ENCODE measurements at regions not wholly inside any gene's neighbourhood (a gene's known extent, or its start where the extent isn't known, plus 50 kb on each side); places are given as distances from the start of the nearest gene placed in this dataset.

DNA sequence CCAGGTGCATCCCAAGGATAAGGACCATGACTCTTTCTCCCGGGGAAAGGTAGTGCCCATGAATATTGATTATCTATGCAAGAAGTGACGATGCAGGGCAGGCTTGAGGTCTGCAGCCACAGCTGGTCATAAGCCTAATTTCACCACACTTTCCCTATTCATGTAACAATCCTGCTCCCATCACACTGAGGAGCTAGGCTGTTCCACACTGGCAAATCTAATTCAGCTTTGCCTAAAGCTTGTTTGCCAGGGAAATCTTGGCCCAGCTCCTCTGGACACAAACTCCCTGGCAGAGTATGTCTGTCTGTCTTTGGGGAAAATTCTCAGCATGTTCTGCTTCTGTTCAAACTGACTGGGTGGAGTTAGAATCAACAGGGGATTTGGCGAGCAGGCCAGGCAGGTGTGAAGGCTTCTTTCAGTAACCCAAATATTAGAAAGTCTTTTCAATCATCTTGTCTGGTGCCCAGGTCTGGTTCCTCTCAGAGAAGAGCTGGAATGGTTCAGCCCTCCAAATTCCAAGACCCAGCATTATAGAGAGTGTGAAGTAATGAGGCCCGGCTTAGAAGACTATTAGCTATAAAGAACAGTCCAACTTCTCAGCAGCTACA lies 88.5 kb upstream of the SPDL1 start:
- no peaks in the 10 kb centered on the region for H3K27me3 ChIP-seq (replicated peaks)
- no peak for DNase-seq
- no peak overlapping the region for H3K27ac ChIP-seq

GRCh38 chr5:169494383-169494935 lies 89.1 kb upstream of the SPDL1 start:
- in situ Hi-C loops (cut with HindIII; ENCODE audit: low pct_ligation_motif_present, low sequenced_read_pairs): no loop called here
- TF ChIP-seq, protein P1, sequence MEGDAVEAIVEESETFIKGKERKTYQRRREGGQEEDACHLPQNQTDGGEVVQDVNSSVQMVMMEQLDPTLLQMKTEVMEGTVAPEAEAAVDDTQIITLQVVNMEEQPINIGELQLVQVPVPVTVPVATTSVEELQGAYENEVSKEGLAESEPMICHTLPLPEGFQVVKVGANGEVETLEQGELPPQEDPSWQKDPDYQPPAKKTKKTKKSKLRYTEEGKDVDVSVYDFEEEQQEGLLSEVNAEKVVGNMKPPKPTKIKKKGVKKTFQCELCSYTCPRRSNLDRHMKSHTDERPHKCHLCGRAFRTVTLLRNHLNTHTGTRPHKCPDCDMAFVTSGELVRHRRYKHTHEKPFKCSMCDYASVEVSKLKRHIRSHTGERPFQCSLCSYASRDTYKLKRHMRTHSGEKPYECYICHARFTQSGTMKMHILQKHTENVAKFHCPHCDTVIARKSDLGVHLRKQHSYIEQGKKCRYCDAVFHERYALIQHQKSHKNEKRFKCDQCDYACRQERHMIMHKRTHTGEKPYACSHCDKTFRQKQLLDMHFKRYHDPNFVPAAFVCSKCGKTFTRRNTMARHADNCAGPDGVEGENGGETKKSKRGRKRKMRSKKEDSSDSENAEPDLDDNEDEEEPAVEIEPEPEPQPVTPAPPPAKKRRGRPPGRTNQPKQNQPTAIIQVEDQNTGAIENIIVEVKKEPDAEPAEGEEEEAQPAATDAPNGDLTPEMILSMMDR (IDR thresholded peaks at IDR 0.05; ENCODE audit: low read depth, low read length, missing control alignments): no peak
- DNase-seq: no peak
- Histone ChIP-seq H3K27me3 (replicated peaks) (no peaks in the 10 kb centered on the region), H3K4me3 (ENCODE audit: low read depth, low read length) (no peak overlapping the region), H3K27ac (no peak overlapping the region), H3K36me3 (replicated peaks) (no peaks in the 10 kb centered on the region)

More for the DNA sequence above, 88.5 kb upstream of the SPDL1 start:
- H3K4me3 ChIP-seq (ENCODE audit: low read depth, low read length): no peak overlapping the region
- TF ChIP-seq, protein P1 (IDR thresholded peaks at IDR 0.05; ENCODE audit: low read depth, low read length, missing control alignments): no peak
- no peaks in the 10 kb centered on the region for H3K36me3 ChIP-seq (replicated peaks)
- in situ Hi-C loops (cut with HindIII; ENCODE audit: low pct_ligation_motif_present, low sequenced_read_pairs): no loop called here

GRCh38 chr5:169474226-169474625 lies 109.3 kb upstream of the SPDL1 start:
- Histone ChIP-seq H3K27ac (no peak overlapping the region), H3K36me3 (replicated peaks) (no peaks in the 10 kb centered on the region), H3K4me3 (ENCODE audit: low read depth, low read length) (no peak overlapping the region), H3K27me3 (replicated peaks) (no peaks in the 10 kb centered on the region)
- TF ChIP-seq, protein P1 (IDR thresholded peaks at IDR 0.05; ENCODE audit: low read depth, low read length, missing control alignments): no peak
- in situ Hi-C loops (cut with HindIII; ENCODE audit: low pct_ligation_motif_present, low sequenced_read_pairs): no loop called here
- no peak for DNase-seq

DNA sequence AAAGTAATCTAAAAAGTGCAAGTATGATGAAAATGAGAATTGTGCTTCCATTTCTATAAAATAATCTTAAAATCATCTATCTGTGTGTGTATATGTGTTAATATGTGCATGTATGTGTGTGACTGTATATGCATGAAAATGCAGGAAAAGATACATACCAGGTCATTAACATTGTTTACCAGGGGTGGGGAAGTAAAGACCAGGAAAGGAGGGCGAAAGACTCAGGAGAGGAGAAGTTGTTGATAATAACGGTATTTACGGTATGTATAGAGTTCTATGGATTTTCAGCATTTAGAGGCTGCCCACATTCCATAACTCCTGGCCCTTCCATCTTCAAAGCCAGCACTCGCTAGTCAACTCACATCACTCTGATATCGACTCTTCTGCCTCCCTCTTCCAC lies 111.0 kb upstream of the SPDL1 start:
- DNase-seq: no peak
- Histone ChIP-seq H3K4me3 (ENCODE audit: low read depth, low read length) (no peak overlapping the region), H3K36me3 (replicated peaks) (no peaks in the 10 kb centered on the region), H3K27me3 (replicated peaks) (no peaks in the 10 kb centered on the region), H3K27ac (no peak overlapping the region)
- TF ChIP-seq, protein P1 (IDR thresholded peaks at IDR 0.05; ENCODE audit: low read depth, low read length, missing control alignments): no peak
- in situ Hi-C loops (cut with HindIII; ENCODE audit: low pct_ligation_motif_present, low sequenced_read_pairs): no loop called here

GRCh38 chr5:169471021-169471420 lies 112.6 kb upstream of the SPDL1 start:
- TF ChIP-seq, protein P1 (IDR thresholded peaks at IDR 0.05; ENCODE audit: low read depth, low read length, missing control alignments): no peak
- no peak overlapping the region for H3K27ac ChIP-seq
- in situ Hi-C loops (cut with HindIII; ENCODE audit: low pct_ligation_motif_present, low sequenced_read_pairs): no loop called here
- H3K4me3 ChIP-seq (ENCODE audit: low read depth, low read length): no peak overlapping the region
- no peaks in the 10 kb centered on the region for H3K27me3 ChIP-seq (replicated peaks)
- H3K36me3 ChIP-seq (replicated peaks): no peaks in the 10 kb centered on the region
- DNase-seq: no peak

Data from brain microvascular endothelial cell (primary cell).